SKM-1 treated with dmso at 0.1 percent for 144 hours (cell line): ENCODE measurements at regions not wholly inside any gene's neighbourhood (a gene's known extent, or its start where the extent isn't known, plus 50 kb on each side); places are given as distances from the start of the nearest gene placed in this dataset.
"Not testable (repeated sequence)": the region's sequence is repeated elsewhere in the genome, so short reads cannot be mapped to it uniquely, and the experiment has no call there.

Experiments used
- DNase-seq: peaks from one replicate; lab custom pipeline; 2025; ENCODE audit not compliant: unreplicated experiment; lab: John Stamatoyannopoulos, UW

GRCh38 chr12:18840997-18841396, 103.1 kb downstream of the CAPZA3 start:
- peak; percentile 1 for DNase-seq

- no peak for DNase-seq
These were observed 111.2 kb downstream of the CAPZA3 start for GRCh38 chr12:18849080-18849479.

GRCh38 chr12:18849761-18850160, 111.8 kb downstream of the CAPZA3 start:
- no peak for DNase-seq

GRCh38 chr12:18850752-18851151, 112.8 kb downstream of the CAPZA3 start:
- no peak for DNase-seq

GRCh38 chr12:18851271-18851670, 113.4 kb downstream of the CAPZA3 start:
- no peak for DNase-seq

- no peak for DNase-seq
These were observed 115.8 kb downstream of the CAPZA3 start for GRCh38 chr12:18853570-18854366.

GRCh38 chr12:18857656-18858055, 119.7 kb downstream of the CAPZA3 start:
- no peak for DNase-seq

GRCh38 chr12:18859400-18859799, 121.5 kb downstream of the CAPZA3 start:
- DNase-seq = no peak

GRCh38 chr12:18861287-18861858, 123.5 kb downstream of the CAPZA3 start:
- DNase-seq = no peak

- DNase-seq = no peak
These were observed 126.0 kb downstream of the CAPZA3 start for GRCh38 chr12:18863769-18864500.

- DNase-seq = no peak
These were observed 127.1 kb downstream of the CAPZA3 start for GRCh38 chr12:18864900-18865561.

- DNase-seq = no peak
These were observed 130.8 kb downstream of the CAPZA3 start for GRCh38 chr12:18868717-18869116.

GRCh38 chr12:18872770-18873169, 134.9 kb downstream of the CAPZA3 start:
- DNase-seq = no peak

- DNase-seq = no peak
These were observed 140.8 kb downstream of the CAPZA3 start for GRCh38 chr12:18878676-18879180.

- DNase-seq = no peak
These were observed 144.8 kb downstream of the CAPZA3 start for GRCh38 chr12:18882690-18883089.

- DNase-seq = no peak
These were observed 149.0 kb downstream of the CAPZA3 start for GRCh38 chr12:18886962-18887361.

GRCh38 chr12:18887368-18887767, 149.4 kb downstream of the CAPZA3 start:
- no peak for DNase-seq

GRCh38 chr12:18888047-18888446, 150.1 kb downstream of the CAPZA3 start:
- no peak for DNase-seq

- DNase-seq = not testable (repeated sequence)
These were observed 152.7 kb downstream of the CAPZA3 start for GRCh38 chr12:18890621-18891020.

GRCh38 chr12:18895540-18895939, 157.6 kb downstream of the CAPZA3 start:
- DNase-seq = no peak

GRCh38 chr12:18895946-18896345, 158.0 kb downstream of the CAPZA3 start:
- no peak for DNase-seq
